Astrocyte of the spinal cord (primary cell): ENCODE measurements at regions not wholly inside any gene's neighbourhood (a gene's known extent, or its start where the extent isn't known, plus 50 kb on each side); places are given as distances from the start of the nearest gene placed in this dataset.
"Not testable (repeated sequence)": the region's sequence is repeated elsewhere in the genome, so short reads cannot be mapped to it uniquely, and the experiment has no call there.

Experiments used
- DNase-seq: peaks from one replicate; pipeline ENCODE4 v3.0.0; 2011; ENCODE audit warnings: low read depth, low spot score
- H3K4me3 ChIP-seq: 2 replicates; pipeline ENCODE4 v1.5.1; 2011; ENCODE audit warnings: low read depth, mild to moderate bottlenecking, low read length, moderate library complexity
- in situ Hi-C: cut with HindIII; loops from 2 replicates; pipeline ENCODE4 v1.10.0; 2017; ENCODE audit warnings: low sequenced_read_pairs
- TF ChIP-seq, protein P1 (sequence below): IDR thresholded peaks from 2 replicates; pipeline ENCODE4 v1.5.1; 2012; ENCODE audit warnings: low read depth, mild to moderate bottlenecking, low read length, inconsistent platforms

DNA sequence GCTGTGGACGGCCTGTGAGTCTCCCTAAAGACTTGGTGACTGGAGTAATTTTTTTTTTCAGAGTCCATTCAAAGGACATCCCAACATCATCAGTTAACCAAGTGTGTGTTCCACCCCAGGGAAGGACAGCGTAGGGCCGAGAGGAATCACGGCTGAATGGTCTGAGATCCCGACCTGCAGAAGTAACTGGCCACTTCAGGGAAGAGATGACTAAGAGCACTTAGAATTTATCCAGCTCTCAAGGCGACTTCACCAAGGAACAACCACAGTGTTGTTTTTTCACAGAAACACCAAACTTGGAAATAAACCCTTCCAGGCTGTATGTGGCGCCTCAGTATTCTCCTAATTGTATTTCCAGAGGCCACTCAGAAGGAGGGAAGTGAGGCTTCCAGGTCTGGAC lies 231.6 kb downstream of the FNDC1 start:
- no peak for DNase-seq
- no peak overlapping the region for H3K4me3 ChIP-seq
- in situ Hi-C loops = no loop called here
- TF ChIP-seq, protein P1, sequence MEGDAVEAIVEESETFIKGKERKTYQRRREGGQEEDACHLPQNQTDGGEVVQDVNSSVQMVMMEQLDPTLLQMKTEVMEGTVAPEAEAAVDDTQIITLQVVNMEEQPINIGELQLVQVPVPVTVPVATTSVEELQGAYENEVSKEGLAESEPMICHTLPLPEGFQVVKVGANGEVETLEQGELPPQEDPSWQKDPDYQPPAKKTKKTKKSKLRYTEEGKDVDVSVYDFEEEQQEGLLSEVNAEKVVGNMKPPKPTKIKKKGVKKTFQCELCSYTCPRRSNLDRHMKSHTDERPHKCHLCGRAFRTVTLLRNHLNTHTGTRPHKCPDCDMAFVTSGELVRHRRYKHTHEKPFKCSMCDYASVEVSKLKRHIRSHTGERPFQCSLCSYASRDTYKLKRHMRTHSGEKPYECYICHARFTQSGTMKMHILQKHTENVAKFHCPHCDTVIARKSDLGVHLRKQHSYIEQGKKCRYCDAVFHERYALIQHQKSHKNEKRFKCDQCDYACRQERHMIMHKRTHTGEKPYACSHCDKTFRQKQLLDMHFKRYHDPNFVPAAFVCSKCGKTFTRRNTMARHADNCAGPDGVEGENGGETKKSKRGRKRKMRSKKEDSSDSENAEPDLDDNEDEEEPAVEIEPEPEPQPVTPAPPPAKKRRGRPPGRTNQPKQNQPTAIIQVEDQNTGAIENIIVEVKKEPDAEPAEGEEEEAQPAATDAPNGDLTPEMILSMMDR = no peak

DNA sequence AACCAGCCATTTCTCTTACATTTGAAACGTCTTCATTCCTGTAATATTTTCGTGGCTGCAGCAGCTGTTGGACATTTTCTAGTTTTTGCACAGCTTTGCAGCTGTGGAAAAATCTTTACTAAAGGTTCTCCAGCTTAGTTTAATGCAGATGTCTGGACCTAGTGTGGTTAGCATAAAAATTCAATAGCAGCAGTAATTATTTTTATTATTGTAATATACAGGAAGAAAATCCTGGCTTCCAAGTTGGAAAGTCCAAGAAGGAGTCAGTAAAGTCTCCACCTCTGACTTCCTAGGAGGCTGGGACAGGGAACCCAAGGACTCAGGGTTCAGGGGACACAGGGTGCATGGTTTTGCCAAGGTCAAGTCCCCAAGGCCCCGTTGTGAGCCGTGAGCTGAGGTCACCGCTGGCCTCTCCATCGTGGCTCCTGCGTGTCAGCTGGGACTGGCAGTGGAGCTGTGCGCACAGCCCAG lies 230.6 kb downstream of the FNDC1 start:
- no peak for DNase-seq
- in situ Hi-C loops = no loop called here
- no peak overlapping the region for H3K4me3 ChIP-seq
- TF ChIP-seq, protein P1 = no peak

DNA sequence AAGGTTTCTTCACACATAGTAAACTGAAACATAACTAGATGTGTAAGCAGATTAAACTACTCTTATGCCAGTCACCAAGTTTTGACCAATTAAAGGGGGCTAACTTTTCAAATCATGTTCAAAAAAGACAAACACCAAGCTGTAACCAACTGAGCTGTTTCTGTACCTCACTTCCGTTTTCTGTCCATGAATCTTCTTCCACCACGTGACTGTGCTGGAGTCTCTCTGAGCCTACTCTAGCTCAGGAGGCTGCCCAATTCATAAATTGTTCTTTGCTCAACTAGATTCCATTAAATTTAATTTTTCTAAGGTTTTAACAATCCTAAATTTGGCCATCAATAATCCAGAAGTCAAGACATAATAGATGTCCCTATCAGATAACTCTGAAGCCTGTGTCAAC lies 229.4 kb downstream of the FNDC1 start:
- TF ChIP-seq, protein P1 = no peak
- in situ Hi-C loops = no loop called here
- DNase-seq = no peak
- H3K4me3 ChIP-seq = no peak overlapping the region

DNA sequence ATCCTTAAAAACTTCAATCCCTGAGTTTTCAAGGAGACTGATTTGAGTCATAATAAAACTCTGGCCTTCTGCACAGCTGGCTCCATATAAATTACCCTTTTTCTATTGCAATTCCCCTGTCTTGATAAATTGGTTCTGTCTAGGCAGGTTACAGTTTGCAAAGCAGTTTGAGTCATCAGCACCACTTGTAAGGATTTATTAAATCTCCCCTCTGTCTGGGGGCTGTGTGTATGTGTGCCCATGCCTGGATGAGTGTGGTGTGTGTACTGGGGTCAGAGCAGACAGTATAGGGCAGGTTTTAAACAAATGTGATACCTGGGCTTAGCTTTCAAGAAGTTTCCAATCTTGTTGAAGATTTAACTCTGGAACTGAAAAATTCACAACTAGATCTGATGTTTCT lies 228.6 kb downstream of the FNDC1 start:
- no peak for DNase-seq
- H3K4me3 ChIP-seq = no peak overlapping the region
- in situ Hi-C loops = no loop called here
- TF ChIP-seq, protein P1 = no peak

DNA sequence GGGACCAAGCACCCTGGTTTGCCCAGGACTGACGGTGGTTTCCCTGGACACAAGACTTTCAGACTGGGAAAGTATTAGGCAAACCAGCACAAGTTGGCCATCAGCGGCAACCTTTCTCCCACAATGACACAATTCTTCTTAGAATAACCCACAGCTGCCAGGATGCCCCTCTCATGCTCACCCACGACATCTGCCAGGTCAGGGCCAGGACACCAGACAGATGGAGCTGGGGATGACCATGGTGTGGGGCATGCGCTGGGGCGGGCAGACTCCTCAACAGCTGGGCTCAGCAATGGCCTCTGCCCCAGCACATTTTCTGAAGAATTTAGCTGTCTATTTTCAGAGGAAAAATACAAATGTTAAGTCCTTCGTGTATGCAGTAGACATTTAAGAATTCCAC lies 226.4 kb downstream of the FNDC1 start:
- no peak for DNase-seq
- in situ Hi-C loops = no loop called here
- H3K4me3 ChIP-seq = no peak overlapping the region
- TF ChIP-seq, protein P1 = no peak

DNA sequence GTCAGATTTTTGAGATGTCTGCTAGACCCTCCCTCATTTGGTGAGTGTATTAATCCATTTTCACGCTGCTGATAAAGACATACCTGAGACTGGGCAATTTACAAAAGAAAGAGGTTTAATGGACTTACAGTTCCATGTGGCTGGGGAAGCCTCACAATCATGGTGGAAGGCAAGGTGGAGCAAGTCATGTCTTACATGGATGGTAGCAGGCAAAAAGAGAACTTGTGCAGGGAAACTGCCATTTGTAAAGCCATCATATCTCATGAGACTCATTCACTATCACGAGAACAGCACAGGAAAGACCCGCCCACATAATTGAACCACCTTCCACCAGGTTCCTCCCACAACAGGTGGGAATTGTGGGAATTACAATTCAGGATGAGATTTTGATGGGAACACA lies 223.5 kb downstream of the FNDC1 start:
- H3K4me3 ChIP-seq, in situ Hi-C loops, DNase-seq: not testable (repeated sequence)

DNA sequence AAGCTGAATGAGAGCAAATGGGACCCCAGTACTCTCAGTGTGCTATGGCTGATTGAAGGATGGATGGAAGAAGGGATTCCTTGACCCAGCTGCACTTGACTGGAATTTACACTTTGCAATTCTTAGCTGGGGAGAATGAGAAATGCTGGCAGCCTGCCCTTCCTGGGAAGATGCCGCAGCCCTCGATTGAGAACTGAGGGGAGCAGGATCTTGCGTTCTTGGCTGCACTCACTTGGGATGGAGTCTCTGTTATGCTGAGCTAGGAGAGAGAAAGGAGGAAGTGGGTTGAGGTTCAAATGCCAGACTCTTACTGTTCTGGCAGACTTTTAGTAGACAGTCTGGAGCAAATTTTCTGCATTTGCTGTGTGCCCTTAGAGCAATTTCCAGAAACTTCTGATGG lies 221.2 kb downstream of the FNDC1 start:
- in situ Hi-C loops = no loop called here
- no peak for DNase-seq
- TF ChIP-seq, protein P1 = no peak
- H3K4me3 ChIP-seq = no peak overlapping the region
